ENCODE measurements at regions not wholly inside any gene's neighbourhood (a gene's known extent, or its start where the extent isn't known, plus 50 kb on each side); places are given as distances from the start of the nearest gene placed in this dataset.
"Not testable (repeated sequence)": the region's sequence is repeated elsewhere in the genome, so short reads cannot be mapped to it uniquely, and the experiment has no call there.

DNA sequence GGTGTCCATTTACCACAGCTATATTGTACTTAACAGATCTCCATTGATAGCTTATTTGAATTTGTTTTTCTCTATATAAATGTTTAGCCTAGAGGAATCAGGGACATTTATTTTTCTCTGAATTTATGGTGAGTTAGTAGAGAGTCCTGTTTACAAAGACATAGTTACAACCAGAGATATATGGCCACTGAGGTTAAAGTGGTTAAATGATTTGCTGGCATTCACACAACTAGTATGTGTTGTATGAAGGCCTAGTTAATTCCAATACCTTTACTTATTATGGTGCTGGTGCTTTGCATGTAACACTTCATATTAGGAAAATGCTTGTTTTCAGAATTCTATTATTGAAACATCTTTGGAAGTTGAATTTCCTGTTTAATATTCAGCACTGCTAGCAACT lies 63.0 kb upstream of the SEC22B start:
- TF ChIP-seq, protein P1, sequence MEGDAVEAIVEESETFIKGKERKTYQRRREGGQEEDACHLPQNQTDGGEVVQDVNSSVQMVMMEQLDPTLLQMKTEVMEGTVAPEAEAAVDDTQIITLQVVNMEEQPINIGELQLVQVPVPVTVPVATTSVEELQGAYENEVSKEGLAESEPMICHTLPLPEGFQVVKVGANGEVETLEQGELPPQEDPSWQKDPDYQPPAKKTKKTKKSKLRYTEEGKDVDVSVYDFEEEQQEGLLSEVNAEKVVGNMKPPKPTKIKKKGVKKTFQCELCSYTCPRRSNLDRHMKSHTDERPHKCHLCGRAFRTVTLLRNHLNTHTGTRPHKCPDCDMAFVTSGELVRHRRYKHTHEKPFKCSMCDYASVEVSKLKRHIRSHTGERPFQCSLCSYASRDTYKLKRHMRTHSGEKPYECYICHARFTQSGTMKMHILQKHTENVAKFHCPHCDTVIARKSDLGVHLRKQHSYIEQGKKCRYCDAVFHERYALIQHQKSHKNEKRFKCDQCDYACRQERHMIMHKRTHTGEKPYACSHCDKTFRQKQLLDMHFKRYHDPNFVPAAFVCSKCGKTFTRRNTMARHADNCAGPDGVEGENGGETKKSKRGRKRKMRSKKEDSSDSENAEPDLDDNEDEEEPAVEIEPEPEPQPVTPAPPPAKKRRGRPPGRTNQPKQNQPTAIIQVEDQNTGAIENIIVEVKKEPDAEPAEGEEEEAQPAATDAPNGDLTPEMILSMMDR (IDR thresholded peaks at IDR 0.05), result not testable (repeated sequence)
- not testable (repeated sequence) for TF ChIP-seq EZH2 (IDR thresholded peaks at IDR 0.05; ENCODE audit: borderline replicate concordance, insufficient read depth, low read depth, low read length, poor library complexity, severe bottlenecking)

Measured in B cell (primary cell).